Calu3 (cell line): ENCODE measurements at regions not wholly inside any gene's neighbourhood (a gene's known extent, or its start where the extent isn't known, plus 50 kb on each side); places are given as distances from the start of the nearest gene placed in this dataset.

Experiments used
- BruUV-seq: library from RNA; stranded (reverse); fragments of 400-500 nt; replicated peaks from 2 replicates; lab custom pipeline; 2021; lab: Mats Ljungman, UMichigan
- CTCF ChIA-PET: fragments of 300-600 bp; sonication (Branson Sonifier 250); formaldehyde crosslinking; loops from one replicate; lab custom pipeline; 2022; ENCODE audit warnings: antibody characterized with exemption; lab: Charles Lee
- DNase-seq: peaks from one replicate; pipeline ENCODE4 v3.0.0; 2022
- H3K27ac Mint-ChIP-seq: one replicate; pipeline ENCODE4 v1.8.0; 2022; ENCODE audit warnings: mixed read lengths; ENCODE audit not compliant: unreplicated experiment
- H3K27me3 Mint-ChIP-seq: one replicate; pipeline ENCODE4 v1.8.0; 2022; ENCODE audit warnings: mixed read lengths; ENCODE audit not compliant: unreplicated experiment
- H3K36me3 Mint-ChIP-seq: one replicate; pipeline ENCODE4 v1.8.0; 2022; ENCODE audit warnings: mild to moderate bottlenecking, moderate library complexity, mixed read lengths; ENCODE audit not compliant: insufficient read depth, unreplicated experiment
- H3K4me1 Mint-ChIP-seq: one replicate; pipeline ENCODE4 v1.8.0; 2022; ENCODE audit warnings: mild to moderate bottlenecking, low read depth, mixed read lengths; ENCODE audit not compliant: unreplicated experiment
- H3K4me3 Mint-ChIP-seq: one replicate; pipeline ENCODE4 v1.8.0; 2022; ENCODE audit warnings: mild to moderate bottlenecking, low read depth, moderate library complexity, mixed read lengths; ENCODE audit not compliant: unreplicated experiment
- H3K9me3 Mint-ChIP-seq: one replicate; pipeline ENCODE4 v1.8.0; 2022; ENCODE audit warnings: low read depth, mixed read lengths; ENCODE audit not compliant: unreplicated experiment
- CTCF ChIP-seq: fragments of 200-600 bp; IDR thresholded peaks from one replicate; pipeline ENCODE4 v1.8.0; 2022; ENCODE audit warnings: antibody characterized with exemption; ENCODE audit not compliant: unreplicated experiment
- intact Hi-C: fragments of 100-400 bp; cut with micrococcal nuclease; formaldehyde crosslinking; loops from one replicate; pipeline ENCODE4 v1.10.0; 2022; ENCODE audit not compliant: unreplicated experiment

- no peak for TF ChIP-seq CTCF
- Mint-ChIP-seq H3K4me3 (no peak overlapping the region), H3K36me3 (no peaks in the 10 kb centered on the region), H3K4me1 (no peaks in the 10 kb centered on the region), H3K9me3 (no peaks in the 10 kb centered on the region), H3K27ac (no peak overlapping the region), H3K27me3 (no peaks in the 10 kb centered on the region)
- no TSS peak for BruUV-seq
- intact Hi-C loops: no loop called here
- DNase-seq: no peak
- CTCF ChIA-PET: no interaction called here
Measured at GRCh38 chr3:104873331-104873730, 493.4 kb upstream of the ALCAM start.

GRCh38 chr3:104878395-104878794 is 488.3 kb upstream of the ALCAM start:
- H3K27ac Mint-ChIP-seq: no peak overlapping the region
- CTCF ChIA-PET: interaction anchor here (0.6 kb wide), 2 partner anchors 166 to 260 kb away, joined by 3 to 4 read pairs; no protein-coding TSS in a partner anchor
- DNase-seq: no peak
- no peak for TF ChIP-seq CTCF
- no peaks in the 10 kb centered on the region for H3K36me3 Mint-ChIP-seq
- H3K9me3 Mint-ChIP-seq: no peaks in the 10 kb centered on the region
- intact Hi-C loops: no loop called here
- BruUV-seq: no TSS peak
- no peaks in the 10 kb centered on the region for H3K4me1 Mint-ChIP-seq
- H3K27me3 Mint-ChIP-seq: no peaks in the 10 kb centered on the region
- H3K4me3 Mint-ChIP-seq: no peak overlapping the region

GRCh38 chr3:104879919-104880318 is 486.8 kb upstream of the ALCAM start:
- CTCF ChIA-PET: no interaction called here
- intact Hi-C loops: no loop called here
- DNase-seq: no peak
- Mint-ChIP-seq H3K27me3 (no peaks in the 10 kb centered on the region), H3K4me1 (no peaks in the 10 kb centered on the region), H3K27ac (no peak overlapping the region), H3K4me3 (no peak overlapping the region), H3K36me3 (no peaks in the 10 kb centered on the region), H3K9me3 (no peaks in the 10 kb centered on the region)
- no peak for TF ChIP-seq CTCF
- BruUV-seq: no TSS peak

GRCh38 chr3:104885214-104885814 is 481.4 kb upstream of the ALCAM start:
- Mint-ChIP-seq H3K4me1 (no peaks in the 10 kb centered on the region), H3K27ac (no peak overlapping the region), H3K27me3 (no peaks in the 10 kb centered on the region), H3K36me3 (no peaks in the 10 kb centered on the region), H3K4me3 (no peak overlapping the region), H3K9me3 (no peaks in the 10 kb centered on the region)
- no TSS peak for BruUV-seq
- intact Hi-C loops: no loop called here
- no peak for TF ChIP-seq CTCF
- DNase-seq: no peak
- CTCF ChIA-PET: no interaction called here
